Kidney tubule cell (primary cell): ENCODE measurements at regions not wholly inside any gene's neighbourhood (a gene's known extent, or its start where the extent isn't known, plus 50 kb on each side); places are given as distances from the start of the nearest gene placed in this dataset.

ENCODE experiments used
- DNase-seq: peaks from one replicate; pipeline ENCODE4 v3.0.0-alpha.2; 2018; ENCODE audit warnings: low spot score

DNA sequence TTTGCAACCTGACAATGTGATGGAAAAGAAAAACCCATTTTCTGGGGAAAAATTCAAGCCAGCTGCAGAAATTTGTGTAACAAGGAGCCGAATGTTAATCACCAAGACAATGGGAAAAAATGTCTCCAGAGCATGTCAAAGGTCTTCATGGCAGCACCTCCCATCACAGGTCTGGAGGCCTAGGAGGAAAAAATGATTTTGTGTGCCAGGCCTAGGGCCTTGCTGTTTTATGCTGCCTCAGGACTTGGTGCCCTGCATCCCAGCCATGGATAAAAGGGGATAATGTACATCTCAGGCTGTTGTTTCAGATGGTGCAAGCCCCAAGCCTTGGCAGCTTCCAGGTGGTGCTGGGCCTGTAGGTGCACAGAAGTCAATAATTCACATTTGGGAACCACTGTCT is 747.7 kb downstream of the C6orf118 start:
- DNase-seq = no peak

DNA sequence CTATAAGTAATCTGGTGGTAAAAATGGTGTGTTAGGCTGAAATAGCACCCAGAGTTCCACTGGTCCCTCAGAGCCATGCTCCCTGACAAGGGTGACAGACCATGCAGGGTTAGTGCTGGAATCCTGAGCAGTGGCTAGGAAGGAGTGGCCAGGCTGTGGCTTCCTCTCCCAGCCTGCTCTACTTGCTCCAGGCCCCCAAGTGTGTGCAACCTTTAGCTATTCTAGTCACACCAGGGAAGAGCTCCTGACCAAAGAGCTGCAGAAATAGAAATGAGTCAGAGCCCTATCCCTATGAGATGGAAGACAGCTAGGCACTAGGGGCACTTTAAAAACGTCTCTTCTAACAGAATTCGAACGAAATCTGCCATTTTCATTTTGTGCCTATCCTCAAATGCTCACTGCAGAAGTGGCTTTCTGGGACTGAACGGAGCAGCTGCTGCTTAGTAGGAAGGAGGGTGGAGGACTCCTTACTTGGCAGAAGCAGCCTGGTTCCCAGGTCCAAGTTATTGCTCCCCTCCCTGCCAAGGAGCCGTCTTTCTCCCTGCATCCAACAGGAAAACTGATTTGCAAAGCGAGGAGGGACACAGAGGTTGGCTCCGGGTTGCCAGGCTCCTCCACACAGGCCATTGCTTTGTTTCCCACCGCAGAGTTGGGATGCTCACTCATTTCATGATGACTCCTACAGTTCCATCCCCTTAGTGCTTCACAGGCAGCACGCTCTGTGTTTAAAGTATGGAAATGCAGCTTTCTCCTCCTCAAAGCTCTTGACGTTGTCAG is 754.5 kb downstream of the C6orf118 start:
- no peak for DNase-seq

DNA sequence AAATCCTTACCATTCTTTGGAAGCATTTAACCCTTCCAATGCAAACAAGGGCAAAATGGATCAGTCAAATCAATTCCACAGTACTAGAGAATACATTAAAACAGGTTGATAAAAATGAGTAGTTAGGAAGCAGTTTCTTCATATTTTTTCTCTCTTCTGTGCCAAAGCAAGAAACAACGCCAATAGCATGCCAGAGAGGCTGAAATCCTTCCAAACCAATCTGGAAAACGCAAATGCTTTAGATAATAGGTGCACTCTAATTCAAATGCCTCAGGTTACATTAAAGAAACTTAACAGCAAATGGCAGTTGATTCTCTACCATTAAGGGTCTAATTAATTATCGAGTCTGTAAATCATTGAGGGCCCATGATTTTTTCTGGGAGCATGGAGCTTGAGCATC is 755.2 kb downstream of the C6orf118 start:
- DNase-seq = no peak

DNA sequence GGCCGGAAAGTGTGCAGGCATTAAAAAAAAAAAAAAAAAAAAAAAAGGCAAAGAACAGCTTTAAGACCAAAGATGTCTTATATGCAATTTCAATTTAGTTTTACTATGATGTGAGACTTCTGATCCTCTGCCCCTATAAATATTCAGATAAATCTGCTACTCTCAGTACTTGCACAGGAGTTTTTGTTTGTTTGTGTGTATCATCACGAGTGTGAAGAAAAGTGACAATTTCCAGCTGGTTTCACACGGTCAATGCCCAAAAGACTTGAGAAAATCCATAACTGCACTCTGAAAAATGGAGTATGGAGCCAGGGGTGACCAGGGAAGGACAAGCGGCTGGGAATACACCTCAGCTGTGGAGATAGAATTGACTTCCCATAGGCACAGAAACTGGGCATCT is 757.7 kb downstream of the C6orf118 start:
- no peak for DNase-seq

DNA sequence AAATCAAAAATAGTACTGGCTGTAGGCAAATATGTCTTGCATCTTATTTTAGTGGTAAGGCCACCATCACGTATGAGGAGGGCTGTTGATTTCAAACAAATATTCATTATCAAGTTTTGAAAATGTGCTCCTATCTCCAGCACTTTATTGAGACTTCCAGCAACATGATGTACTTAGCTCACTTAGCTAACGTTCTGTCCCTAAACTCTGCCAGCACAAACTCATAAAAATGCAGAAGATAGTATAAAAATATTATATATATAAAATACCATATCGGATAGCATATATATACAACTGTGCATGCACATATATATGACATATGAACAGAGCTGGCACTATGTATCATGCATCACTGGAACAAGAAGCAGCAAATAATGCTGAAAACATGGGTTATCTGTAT is 762.3 kb downstream of the C6orf118 start:
- no peak for DNase-seq

DNA sequence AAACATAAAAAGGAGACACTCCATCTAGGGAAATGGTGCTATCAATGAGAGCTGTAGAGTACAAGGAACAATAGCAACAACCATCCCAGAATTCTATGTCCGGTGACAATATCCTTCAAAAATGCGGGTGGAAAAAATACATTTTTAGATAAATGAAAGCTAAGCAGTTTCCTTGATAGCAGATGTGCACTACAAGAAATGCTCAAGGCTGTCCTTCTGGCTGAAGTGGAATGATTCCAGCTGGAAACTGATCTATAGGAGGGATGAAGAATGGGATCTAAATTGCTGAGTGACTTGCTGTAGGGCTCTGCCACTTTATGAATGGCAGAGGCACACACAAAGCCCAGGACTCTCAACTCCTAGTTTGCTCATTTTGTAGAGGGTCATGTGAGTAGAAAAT is 763.1 kb downstream of the C6orf118 start:
- no peak for DNase-seq

DNA sequence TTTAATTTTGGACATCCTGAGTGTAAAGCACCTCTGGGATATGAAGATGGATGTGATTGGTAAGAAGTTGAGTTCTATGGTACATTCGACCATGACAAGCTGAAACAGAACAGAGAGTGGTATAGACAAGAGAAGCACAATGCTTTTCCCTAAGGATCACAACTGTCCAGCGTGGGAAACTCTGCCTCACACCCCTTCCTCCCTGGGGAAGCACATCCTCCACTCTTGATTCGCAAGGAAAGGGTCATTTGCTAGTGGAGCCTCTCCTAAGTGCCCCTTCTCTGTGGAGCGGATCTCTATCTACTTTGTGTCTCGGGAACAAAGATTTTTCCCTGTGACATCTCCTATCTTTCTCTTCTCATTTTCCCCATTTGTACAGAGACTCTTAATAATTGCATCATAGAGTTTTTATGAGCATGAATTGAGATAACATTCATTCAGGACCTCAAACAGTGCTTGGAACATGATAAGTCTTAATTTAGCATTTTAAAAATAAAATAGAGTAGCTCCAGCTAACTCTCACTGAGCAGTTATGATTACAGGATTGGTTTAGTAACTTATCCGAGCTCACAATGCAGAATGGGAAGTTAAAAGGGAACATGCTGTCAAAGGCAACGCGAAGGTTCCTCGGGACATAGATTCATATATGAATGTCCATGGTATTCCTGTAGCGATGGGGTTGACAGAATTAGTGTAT is 775.2 kb downstream of the C6orf118 start:
- DNase-seq = no peak

DNA sequence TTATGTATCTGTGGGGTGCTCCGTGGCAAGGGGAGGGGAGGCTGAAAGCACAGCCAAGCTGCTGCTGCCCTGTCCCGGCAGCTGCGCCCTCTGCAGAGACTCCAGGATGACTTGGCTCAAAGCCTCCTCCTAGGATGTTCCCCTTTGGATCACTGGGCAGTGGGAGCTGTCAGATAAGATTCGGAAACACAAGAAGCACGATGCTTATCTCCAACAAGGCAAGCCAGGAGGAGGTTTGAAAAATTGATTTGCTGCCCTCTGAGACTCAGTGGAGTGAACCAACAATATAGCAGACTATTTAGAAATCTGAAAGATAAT is 776.4 kb downstream of the C6orf118 start:
- DNase-seq = no peak

DNA sequence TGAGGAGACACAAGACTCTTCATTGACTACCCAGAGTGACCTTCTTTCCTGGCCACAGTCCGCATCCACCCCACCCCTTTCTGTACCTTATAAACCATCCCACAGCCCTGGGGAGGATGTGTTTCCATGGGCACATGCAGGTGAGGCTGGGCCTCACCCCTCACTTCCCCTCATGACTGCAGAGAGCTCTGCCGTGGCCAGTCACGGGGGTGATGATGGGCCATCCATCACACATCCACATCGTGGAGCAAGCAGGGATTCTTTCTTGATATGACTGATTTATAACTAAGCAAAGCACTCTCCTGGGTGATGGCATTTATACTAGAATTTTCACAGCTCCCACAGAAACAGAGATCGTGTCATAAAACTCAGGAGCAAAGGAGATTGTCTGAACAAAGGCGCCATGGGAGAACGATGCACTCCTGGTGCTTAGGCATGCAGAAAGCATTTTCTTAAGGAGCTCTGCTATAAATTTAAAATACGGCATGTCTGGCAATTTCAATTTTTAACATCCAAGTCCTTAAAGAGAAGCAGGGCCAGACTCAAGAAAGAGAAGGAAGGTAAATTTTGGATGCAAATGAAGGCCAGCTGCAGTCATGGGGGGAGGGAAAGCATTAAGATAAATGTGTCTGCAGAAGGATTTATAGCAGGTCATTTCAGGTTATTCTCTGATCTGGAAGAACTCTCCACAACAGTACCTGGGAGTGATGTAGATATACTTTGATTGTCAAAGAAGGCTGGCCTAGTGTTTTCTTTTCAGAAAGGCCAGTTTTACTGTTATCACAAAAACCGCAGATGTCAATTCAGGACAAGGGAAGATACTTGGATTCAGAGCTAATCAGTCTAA is 777.0 kb downstream of the C6orf118 start:
- DNase-seq = no peak

DNA sequence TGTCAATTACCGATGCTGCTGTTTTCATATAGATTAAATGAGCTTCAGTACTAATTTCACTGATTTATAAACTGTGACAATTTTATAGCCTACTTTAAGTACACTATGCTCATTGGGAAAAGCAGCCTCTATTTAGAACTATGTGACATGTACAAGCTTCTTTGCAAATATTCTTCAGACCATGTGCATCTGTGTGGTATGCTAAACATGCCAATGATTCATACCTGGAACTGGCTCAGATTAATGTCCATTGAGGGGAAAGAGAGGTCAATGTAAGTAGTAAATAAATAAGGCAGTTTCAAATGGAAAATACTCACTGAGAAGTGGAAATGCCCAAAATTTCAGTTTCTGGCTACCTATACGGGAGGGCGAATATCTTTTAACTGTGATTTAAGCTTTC is 777.7 kb downstream of the C6orf118 start:
- peak; percentile 18 for DNase-seq

DNA sequence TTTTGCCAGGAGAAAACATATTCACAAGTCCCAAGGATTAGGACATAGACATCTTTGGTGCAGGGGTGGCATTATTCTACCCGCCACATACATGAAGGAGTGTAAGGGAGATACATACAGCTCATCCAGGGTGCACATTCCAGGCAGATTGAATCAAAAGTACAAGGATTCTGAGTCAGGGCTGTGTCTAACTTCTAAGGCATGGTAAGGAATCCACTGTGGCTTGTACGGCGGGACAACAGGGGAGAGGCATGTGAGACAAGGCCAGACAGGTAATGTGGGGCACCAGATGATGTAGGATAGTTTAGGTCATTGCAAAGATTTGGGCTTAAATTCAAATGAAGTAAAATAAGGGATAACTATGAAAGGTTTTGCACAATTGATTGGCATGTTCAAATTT is 780.9 kb downstream of the C6orf118 start:
- DNase-seq = no peak

DNA sequence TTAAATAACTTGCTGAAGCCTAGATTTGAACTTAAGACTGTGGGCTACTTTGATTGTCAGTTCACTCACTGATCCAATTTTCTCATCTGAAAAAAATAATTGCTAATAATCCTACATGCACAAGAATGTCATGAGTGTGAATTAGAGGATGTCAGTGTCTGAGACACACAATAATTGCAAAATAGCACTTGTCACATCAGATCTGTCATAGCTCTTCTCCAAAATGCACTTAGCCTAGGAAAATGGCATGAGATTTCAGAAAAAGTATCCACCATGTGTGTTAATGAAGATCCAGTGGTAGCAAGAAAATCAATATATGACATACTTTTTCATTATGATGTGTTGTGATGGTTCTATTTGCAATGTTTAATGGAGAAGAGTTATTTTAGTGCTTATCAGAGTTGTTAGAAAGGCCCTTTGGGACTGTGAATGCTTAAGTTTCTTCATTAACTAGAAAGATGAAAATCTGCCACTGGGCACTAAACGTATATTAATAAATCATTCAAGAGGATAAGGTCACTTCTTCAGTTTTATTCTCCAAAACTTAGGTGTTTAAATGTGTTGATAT is 786.2 kb downstream of the C6orf118 start:
- DNase-seq = no peak

DNA sequence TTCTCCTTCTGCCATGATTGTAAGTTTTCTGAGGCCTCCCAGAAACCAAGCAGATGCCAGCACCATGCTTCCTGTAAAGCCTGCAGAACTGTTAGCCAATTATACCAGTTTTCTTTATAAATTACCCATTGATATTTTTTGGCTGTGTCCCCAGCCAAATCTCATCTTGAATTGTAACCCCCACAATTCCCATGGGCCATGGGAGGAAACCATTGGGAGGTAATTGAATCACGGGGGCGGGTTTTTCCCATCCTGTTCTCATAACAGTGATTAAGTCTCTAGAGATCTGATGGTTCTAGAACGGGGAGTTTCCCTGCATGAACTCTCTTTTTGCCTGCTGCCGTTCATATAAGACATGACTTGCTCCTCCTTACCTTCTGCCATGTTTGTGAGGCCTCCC is 788.5 kb downstream of the C6orf118 start:
- no peak for DNase-seq

DNA sequence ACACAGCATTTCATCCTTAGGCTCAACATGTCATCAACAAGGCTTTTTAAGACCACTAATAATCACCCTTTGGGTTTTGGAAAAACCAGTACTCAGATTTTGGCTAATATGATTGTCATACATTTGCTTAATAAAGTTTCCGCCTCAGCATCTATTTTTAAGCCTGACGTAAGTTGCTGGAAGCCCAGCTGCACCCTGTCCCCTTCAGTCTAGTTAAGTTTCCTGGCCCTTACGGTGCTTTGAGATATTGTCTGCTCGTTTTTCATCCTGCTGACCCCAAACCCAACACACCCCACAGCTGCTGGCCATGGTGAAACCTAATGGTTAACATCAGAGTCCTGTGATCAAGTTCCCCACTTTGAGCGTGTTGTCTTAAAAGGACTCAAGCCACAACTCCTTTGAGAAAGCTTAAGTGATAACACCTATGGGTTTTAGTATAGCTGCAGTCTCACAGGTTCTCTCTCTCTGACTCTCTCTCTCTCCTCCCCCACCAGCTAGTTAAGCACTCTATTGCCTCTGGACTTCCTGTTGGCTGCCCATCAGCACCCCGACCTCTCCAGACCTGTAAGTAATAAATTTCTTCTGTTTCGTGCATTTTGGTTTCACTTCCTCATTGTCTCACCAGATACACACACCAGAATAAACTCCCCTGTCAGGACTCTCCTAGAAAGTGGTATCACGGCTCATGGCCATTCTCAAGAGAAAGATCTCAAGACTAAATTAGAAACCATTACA is 802.0 kb downstream of the C6orf118 start:
- peak; percentile 62 for DNase-seq

DNA sequence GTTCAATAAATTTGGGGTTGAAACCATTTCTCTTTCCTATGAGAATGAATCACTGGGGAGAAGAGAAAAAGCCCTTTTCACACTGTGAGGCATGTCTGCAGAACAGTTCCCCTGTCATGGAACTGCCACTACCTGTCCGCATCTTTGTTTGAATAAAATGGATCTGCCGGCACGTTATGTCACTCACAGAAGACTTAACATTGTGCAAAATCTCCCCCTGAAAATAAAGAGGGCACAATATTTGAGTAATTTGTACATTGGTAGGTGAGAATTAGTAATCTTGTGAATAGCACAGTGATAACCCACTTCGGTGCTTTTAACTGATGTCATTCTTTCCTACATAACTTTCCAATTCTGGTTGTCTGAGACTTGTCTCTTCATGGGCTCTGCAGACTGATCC is 804.0 kb downstream of the C6orf118 start:
- DNase-seq = no peak

DNA sequence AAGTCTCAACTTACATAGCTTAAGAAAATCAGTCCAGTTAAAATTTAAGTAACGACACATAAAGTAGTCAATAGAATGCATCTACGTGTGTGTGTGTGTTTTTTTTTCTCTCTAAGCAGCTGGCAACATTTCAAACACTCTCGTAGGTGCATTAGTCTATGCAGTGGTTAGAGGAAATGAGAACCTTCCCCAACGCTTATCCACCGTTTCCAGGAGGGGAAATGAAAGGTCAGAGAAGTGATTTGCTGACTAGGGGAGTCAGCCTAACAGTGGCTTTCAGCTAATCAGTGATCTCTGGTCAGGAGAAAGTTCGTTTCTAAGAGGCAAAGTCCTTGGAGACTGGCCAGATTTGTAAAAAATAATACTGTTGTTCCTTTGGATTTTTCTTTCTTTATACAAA is 806.6 kb downstream of the C6orf118 start:
- DNase-seq = no peak

DNA sequence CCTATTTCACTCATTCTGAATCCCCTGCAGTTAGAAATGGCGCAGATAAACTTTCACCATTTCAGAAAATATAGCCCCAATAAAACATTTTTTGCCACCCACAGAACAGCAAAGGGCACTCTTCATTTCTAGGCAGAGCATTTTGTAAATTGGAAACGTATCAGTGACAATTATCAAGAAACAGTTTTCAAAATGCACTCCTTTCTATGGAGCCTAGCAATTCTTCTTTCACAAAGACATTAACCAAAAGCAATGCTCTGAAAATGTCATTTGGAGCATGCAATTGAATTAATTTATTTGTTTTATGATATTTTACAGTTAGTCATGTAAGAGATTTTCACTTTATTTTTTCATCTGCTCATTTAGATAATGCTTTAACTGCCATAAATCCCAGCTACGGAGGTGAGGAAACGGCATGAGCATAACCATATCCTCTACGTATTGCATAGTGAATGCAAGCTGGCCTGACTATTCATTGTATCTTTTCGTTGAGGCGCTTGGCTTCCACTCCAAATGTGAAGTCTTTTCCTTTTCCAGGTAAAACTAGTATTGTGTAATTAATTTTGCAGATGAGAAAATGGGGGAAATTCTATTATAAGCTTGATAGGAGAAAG is 813.4 kb downstream of the C6orf118 start:
- no peak for DNase-seq

DNA sequence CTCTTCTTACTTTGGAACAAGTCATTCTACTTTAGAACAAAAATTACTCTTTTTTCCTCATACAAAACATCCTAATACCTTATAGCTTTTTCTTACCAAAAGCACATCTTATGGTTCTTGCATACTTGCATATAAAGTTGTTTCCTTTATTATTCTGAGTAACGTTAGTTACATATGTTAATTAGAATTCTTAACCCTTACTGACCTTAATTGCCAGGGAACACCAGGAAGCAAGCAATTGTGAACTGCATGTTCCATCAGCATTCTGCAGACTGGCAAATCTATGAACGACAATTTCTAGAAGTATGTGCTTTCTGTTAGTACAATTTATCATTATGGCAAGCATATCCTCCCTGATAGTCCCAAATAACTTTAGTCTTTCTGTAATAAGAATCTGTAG is 831.0 kb downstream of the C6orf118 start:
- DNase-seq = no peak

DNA sequence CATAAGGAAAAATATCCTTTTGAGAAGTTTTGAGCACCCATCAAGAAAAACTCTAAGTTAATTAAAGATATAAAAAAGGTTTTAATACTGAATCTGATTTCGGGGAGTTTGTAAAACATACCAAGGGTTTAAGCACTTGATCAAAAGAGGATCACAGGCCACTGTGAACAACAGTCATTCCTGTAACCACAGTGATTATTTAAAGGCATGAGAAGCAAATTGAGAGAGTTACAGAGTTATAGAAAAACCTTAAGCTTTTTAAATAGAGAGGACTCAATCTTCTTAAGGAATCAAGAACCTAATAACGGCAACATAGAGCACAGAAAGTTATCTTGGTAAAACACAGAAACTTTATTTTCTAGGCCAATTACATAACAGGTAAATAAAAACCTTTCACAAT is 831.6 kb downstream of the C6orf118 start:
- no peak for DNase-seq

DNA sequence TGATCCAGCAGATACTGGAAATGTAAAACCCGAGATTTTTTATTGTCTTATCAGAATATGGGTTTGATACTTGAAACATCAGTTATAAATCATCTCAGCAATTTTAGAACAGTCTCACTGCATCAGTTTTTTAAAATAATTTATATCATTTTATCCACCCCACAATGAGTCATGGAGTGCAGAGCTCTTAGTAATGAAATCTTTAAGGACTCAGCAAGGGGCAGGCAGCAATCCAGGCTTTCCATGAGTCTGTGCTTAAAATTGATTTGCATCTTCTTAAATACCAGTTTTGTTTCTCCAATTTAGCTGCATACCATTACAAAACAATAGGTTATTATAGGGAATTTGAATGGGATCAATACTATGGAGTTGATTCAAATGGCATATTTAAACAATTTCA is 832.3 kb downstream of the C6orf118 start:
- DNase-seq = no peak

DNA sequence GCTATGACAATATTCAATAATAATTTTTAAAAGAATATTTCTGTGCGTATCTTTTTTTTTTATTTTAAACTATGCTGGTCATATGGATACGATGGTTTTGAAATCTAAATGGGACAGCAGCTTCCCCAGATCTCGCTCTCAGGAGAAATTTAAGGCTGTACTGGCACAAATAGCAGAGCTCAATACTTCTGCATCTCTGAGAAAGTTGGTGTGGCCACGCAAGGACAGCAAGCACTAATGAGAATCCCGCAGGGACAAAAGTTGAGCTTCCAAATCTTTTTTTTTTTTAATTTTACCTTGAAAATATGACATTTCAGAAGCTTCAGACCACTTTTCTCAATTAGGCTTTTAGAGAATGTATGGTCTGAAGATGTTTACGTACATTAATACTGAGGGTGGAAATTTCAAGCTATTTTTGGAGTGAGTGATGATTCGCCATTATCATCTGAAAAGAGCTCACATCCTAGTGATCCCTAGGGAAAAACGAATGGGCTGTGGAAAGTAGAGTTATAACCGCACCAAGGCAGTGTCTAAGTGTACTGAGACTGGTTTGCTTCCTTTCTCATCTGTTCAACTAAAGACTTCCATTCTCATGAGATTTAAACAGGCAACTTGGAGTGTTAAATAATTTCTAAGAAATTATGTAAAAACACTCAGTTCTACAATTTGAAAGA is 840.0 kb downstream of the C6orf118 start:
- no peak for DNase-seq
